ENCODE measurements at regions not wholly inside any gene's neighbourhood (a gene's known extent, or its start where the extent isn't known, plus 50 kb on each side); places are given as distances from the start of the nearest gene placed in this dataset.

DNA sequence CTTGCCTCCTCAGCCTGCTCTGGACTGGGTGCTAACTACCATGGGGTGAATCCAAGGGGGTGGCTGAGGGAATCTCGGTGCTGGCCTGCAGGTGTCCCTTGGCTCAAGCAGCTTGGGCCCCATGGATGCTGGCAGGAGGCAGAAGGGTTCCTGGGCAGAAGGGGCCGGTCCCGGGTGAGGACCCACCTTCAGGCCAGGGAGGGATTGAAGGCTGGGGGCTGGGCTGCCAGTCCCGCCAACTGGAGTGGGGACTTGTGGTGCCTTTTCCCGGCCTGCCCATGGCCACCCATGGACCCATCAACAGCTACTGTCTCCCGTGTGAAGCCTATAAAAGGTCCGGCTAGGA, 550.1 kb downstream of the SLC6A15 start:
- FAIRE-seq (no peak), DNase-seq (ENCODE audit: insufficient read length, low spot score) (no peak)
- no peak for TF ChIP-seq POLR2A (IDR thresholded peaks at IDR 0.05; ENCODE audit: low read depth, low read length)

DNA sequence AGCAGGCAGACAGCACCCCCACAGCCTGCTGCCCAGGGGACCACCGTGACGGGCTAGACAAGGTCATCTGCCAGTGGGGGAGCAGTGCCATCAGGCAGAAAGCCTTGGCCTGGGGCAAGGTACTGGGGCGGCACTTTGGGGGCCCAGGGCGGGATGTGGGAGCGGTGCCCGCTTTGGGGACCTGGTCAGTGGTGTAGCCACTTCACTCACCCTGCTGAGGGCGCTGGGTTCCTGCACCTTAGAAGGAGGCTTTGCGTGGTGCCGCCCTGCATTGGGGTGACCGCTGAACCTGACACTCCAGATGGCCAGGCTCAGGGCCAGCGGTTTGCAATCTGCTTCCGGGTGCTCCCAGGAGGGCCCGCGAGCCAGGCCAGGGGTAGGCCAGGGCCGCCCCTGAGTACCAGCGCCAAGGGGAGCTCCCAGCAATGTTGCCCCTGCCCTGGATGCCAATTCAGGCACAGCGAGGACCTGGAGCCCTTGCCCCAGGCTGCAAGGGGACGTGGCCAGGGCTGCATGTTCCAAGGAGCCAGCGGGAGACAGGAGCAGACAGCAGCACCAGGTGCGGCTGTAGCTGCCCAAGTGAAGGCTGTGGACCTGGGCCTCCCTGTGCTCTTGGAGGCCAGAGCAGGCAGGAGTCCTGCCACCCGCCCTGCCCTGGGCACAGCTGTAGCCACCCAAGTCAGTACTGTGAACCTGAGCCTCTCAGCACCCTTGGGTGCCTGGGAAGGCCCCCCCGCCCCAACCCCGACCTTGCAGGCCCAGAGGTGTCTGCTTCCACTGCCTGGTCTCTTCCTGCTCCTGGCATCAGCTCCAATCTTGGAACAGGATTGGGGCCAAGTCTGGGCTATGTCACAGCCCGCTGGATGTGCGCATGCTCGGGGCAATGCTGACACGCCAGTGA, 550.7 kb downstream of the SLC6A15 start:
- no peak for DNase-seq (ENCODE audit: insufficient read length, low spot score)
- TF ChIP-seq POLR2A (IDR thresholded peaks at IDR 0.05; ENCODE audit: low read depth, low read length), result no peak
- FAIRE-seq, result no peak

DNA sequence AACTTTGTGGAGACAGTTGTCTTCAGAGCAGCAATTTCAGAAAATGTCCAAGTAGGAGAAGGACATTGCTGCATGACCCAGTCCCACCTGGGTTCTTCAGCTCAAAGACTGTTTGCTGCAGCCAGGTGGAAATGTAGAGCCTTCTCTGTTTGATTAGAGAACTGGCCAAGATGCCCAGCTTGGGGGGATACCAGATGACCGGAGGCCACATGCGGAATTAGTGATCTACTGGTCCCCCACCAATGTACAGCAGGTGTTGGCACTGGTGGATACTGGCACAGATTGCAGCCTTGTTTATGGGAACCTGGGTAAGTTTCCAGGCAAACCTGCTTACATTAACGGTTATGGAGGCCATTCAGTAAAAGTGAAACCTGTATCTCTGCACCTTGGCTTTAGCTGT, 555.3 kb downstream of the SLC6A15 start:
- no peak for DNase-seq (ENCODE audit: insufficient read length, low spot score)
- FAIRE-seq, result no peak
- TF ChIP-seq POLR2A (IDR thresholded peaks at IDR 0.05; ENCODE audit: low read depth, low read length), result no peak

DNA sequence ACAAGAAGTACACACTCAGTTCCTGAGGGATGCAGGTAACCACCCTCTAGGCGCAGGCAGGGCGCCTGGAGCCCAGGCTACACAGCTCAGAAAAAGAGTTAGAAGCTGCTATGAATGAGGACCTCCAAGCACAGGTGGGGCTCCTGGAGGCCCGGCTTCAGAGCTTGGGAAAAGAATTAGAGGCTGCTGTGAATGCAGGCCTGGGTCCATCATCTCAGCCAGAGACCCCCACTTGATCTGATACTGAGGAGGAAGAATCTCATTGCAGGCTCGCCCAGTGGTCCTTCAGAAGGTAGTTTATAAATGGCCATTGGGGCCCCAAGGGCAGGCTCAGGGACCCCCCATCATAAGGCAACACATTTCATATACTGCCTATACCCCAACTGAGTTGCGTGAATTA, 556.4 kb downstream of the SLC6A15 start:
- no peak for TF ChIP-seq POLR2A (IDR thresholded peaks at IDR 0.05; ENCODE audit: low read depth, low read length)
- no peak for DNase-seq (ENCODE audit: insufficient read length, low spot score)
- no peak for FAIRE-seq

DNA sequence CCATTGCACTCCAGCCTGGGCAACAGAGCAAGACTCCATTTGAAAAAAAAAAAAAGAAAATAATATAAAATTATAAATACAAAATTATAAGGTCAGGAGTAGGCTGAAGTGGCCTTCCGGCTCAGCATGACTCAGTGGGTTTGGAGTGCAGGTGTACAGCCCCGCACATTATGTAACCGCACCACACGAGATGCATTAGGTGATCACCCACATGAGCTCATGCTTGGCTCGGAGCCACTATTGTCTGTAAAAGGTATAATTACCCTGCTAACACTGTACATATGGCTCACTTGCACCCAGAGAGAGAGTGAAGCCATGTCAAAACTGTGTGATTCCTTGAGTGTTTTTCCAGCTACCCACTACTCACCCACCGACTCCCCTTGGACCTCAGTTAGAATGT, 557.0 kb downstream of the SLC6A15 start:
- no peak for TF ChIP-seq POLR2A (IDR thresholded peaks at IDR 0.05; ENCODE audit: low read depth, low read length)
- DNase-seq (ENCODE audit: insufficient read length, low spot score) (no peak), FAIRE-seq (no peak)

DNA sequence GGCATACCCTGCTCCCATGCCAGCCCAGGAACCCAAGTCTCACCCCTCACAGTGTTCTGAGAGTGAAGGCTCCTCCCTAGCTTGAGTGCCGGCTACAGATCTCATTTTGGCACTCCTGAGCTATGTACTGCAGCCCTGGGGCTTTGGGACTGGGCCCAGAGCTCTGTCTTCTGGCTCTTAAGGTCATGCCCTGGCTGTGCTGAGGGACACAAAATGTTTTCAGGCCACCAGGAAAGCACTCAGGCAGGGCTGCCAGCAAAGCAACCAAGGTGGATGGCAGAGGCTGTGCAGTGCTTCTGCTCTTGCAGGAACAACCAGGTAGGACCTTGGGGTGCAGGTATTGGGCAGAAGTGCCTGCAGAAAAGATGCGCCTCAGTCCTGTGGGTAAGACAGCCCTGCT, 564.0 kb downstream of the SLC6A15 start:
- FAIRE-seq (no peak), DNase-seq (ENCODE audit: insufficient read length, low spot score) (no peak)
- TF ChIP-seq POLR2A (IDR thresholded peaks at IDR 0.05; ENCODE audit: low read depth, low read length), result no peak

DNA sequence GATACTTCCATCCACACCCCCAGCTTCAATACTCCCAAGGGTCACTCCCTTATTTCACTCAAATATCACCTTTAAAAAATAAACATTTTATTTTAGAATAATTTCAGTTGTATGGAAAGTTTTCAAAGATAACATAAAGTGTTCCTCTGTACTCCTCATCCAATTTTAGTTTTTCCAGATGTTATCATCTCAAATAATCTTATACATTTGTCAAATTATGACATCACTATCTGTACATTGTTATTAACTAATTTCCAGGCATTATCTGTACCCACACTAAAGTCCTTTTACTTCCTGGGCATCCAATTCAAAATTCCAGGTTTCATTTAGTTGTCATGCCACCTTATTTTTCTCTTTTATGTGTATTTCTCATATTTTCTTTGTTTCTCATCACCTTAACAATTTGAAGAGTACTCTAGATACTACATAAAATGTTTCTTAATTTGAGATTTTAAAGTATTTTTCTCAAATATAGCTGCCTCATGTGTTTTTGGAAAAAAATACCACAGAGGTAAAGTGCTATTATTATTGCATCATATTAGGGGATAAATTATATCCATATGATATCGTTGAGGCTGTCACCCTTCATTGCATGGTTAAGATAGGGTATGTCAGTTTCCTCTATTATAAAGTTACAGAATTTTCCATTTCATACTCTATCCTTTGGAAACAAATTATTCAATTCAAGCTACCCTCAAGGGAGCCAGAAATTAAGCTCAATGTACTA, 571.0 kb downstream of the SLC6A15 start:
- DNase-seq (ENCODE audit: insufficient read length, low spot score) (no peak), FAIRE-seq (no peak)
- no peak for TF ChIP-seq POLR2A (IDR thresholded peaks at IDR 0.05; ENCODE audit: low read depth, low read length)

DNA sequence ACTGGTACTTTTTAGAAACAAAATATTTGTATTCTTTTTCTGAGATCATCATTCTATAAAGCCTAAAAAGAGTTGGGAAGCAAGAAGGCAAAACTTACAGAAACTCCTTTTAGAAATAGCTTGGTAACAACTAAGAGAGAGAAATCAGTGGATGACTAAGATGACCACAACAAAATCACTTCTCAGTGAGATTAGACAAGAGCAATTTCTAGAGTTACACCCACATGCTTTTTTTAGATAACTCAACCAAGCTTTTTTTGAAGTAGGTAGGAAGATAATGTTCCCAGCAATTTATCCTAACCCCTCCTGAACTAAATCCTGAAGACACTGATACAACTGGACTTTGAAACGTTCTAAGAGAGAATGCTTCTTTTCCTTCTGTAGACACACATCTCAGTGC, 576.4 kb downstream of the SLC6A15 start:
- no peak for TF ChIP-seq POLR2A (IDR thresholded peaks at IDR 0.05; ENCODE audit: low read depth, low read length)
- FAIRE-seq (no peak), DNase-seq (ENCODE audit: insufficient read length, low spot score) (no peak)

DNA sequence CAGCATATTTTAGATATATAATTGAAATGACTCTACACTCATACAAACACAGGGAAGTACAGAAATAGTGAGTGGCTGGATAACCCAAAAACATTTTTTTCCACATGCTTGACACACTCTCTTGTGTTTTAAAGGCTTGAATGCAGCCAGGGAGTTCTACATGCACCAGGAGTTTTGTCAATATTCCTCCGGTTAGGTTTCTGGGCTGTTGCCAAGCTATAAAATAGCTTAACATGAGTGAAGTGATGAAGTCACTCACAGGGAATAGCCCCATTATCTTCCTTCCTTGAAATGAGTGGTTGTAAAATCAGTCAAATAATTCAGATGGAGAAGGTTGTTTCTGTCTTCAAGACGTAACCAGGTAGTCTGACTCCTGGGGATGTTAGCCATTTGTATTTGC, 582.7 kb downstream of the SLC6A15 start:
- no peak for TF ChIP-seq POLR2A (IDR thresholded peaks at IDR 0.05; ENCODE audit: low read depth, low read length)
- FAIRE-seq (no peak), DNase-seq (ENCODE audit: insufficient read length, low spot score) (no peak)

DNA sequence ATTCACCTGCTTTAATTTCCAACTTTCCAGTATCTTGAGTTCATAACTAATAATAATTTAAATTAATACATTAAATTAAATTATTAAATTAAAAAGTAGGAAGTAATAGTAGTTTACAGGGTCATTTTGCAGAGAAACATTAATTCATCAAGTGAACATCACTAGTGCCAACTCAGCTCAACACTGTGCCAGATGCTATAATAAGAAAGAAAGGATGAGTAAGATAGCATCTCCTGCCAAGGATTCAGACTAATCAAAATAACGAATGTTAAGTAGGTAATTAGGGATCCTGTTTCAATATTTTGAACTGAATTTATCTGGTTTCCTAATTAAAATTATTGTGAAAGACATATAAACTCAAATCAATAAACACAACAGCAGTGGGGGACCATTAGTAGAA, 596.7 kb downstream of the SLC6A15 start:
- TF ChIP-seq POLR2A (IDR thresholded peaks at IDR 0.05; ENCODE audit: low read depth, low read length), result no peak
- DNase-seq (ENCODE audit: insufficient read length, low spot score), result no peak
- no peak for FAIRE-seq

DNA sequence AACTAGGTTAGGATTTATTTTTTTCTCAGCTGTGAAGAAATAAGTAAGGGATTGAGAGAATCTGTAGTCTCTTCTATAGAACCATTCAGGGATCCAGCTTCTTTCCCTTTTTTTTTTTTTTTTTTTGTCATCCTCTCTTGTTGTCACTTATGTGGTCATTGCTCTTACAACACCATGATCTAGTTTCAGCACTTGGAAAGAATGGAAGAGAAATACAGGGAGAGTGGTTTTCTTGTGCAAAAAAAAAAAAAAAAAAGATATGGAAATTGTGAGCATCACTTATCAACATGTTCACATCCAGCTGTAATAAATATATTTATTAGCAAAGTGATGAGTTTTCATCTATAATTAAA, 599.3 kb downstream of the SLC6A15 start:
- TF ChIP-seq POLR2A (IDR thresholded peaks at IDR 0.05; ENCODE audit: low read depth, low read length), result no peak
- DNase-seq (ENCODE audit: insufficient read length, low spot score) (no peak), FAIRE-seq (no peak)

DNA sequence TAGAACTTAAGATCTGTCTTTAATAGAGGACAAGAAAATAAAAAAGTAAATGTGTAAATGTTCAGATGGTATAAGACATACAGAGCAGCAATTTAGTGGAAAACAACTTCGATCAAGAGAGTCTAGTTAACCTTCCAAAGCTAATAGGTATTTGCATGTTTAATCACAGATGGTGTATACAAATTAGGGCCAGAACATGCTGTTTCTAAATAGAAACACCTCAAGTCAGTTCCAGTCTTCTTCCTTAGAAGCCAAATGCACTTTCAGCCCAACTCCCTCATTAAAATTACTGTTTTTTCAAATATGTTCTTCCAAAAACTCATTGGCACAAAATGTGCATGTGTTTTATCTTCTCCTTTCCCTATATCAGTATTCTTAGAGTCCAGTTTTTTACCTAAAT, 604.4 kb downstream of the SLC6A15 start:
- FAIRE-seq, result no peak
- TF ChIP-seq POLR2A (IDR thresholded peaks at IDR 0.05; ENCODE audit: low read depth, low read length), result no peak
- DNase-seq (ENCODE audit: insufficient read length, low spot score), result no peak

DNA sequence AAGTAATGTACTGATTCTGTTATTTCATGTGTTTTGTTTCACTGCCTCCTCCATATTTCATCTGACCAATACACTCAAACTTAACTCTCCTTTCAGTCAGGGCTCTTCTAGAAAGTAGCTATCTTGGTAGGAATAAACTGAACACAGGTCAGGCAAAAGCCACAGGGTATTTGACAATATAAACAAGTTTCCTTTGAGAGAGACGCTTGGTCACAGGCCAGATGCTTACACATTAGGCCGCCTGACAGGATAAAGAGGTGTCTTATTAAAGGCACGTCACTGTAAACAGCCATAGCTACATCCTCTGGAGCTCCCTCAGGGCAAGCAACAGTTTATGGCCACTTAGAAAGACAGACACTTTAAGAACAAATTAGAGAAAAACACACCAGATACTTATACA, 607.5 kb downstream of the SLC6A15 start:
- TF ChIP-seq POLR2A (IDR thresholded peaks at IDR 0.05; ENCODE audit: low read depth, low read length), result no peak
- DNase-seq (ENCODE audit: insufficient read length, low spot score), result no peak
- no peak for FAIRE-seq

DNA sequence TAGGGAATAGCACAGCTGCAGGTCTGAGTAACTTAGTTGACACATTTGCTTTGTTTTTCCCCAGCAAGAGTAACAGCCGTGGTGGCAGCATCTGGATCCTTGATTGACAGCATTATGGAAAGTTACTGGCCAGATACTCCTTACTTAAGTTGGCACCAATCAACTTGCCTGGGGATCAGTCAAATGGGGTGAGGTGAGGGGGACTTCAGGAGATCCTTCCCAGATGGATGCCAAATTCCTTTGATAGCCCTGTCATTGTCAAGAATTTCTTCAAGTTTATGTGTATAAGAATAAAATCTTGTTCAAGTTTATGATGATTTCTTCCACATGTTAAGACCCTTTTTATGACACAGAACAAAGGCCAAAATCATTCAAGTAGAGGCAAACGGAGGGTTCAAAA, 618.4 kb downstream of the SLC6A15 start:
- TF ChIP-seq POLR2A (IDR thresholded peaks at IDR 0.05; ENCODE audit: low read depth, low read length), result no peak
- FAIRE-seq (no peak), DNase-seq (ENCODE audit: insufficient read length, low spot score) (no peak)

DNA sequence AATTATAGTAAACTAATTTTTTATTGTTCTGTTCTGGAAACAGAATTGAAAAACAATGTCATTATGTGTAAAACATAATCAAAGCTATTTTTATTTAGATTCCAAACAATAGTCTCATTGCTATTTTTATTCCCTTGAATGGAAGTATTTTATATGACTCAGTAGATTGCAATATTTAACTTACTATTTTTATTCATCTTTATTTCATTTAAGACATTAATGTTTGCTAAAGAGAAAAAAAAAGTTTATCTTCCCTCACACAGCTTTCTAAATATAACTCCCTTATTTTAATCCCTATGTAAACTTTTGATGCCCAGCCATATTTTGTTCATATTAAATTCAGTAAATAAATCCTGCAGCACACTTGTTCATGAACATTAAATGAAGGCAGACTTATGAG, 622.4 kb downstream of the SLC6A15 start:
- FAIRE-seq (no peak), DNase-seq (ENCODE audit: insufficient read length, low spot score) (no peak)
- TF ChIP-seq POLR2A (IDR thresholded peaks at IDR 0.05; ENCODE audit: low read depth, low read length), result no peak

Data from H54 (cell line).